Trophoblast cell (in vitro differentiated cells and primary cell): ENCODE measurements at regions not wholly inside any gene's neighbourhood (a gene's known extent, or its start where the extent isn't known, plus 50 kb on each side); places are given as distances from the start of the nearest gene placed in this dataset.

ENCODE experiments used
- DNase-seq, 2 donors: peaks; one replicate each; pipeline ENCODE4 v3.0.0-alpha.2; 2016
- H2AFZ ChIP-seq: 2 replicates; pipeline ENCODE4 v1.6.1; 2013; ENCODE audit warnings: low read length, moderate library complexity, mild to moderate bottlenecking; ENCODE audit not compliant: insufficient read depth, poor library complexity
- H2AK5ac ChIP-seq: 2 replicates; pipeline ENCODE4 v1.6.1; 2013; ENCODE audit warnings: mild to moderate bottlenecking, low read length
- H2BK120ac ChIP-seq: 2 replicates; pipeline ENCODE4 v1.6.1; 2013; ENCODE audit warnings: low read length, mild to moderate bottlenecking, moderate library complexity; ENCODE audit not compliant: insufficient read depth, poor library complexity
- H2BK12ac ChIP-seq: 2 replicates; pipeline ENCODE4 v1.6.1; 2013; ENCODE audit warnings: mild to moderate bottlenecking, low read length, moderate library complexity
- H2BK5ac ChIP-seq: 2 replicates; pipeline ENCODE4 v1.6.1; 2013; ENCODE audit warnings: low read length, low read depth, moderate library complexity, mild to moderate bottlenecking; ENCODE audit not compliant: poor library complexity
- H3K14ac ChIP-seq: 2 replicates; pipeline ENCODE4 v1.6.1; 2013; ENCODE audit warnings: mild to moderate bottlenecking, low read length
- H3K18ac ChIP-seq: 2 replicates; pipeline ENCODE4 v1.6.1; 2013; ENCODE audit warnings: mild to moderate bottlenecking, low read length
- H3K23ac ChIP-seq: 2 replicates; pipeline ENCODE4 v1.6.1; 2013; ENCODE audit warnings: low read length
- H3K27ac ChIP-seq: 2 replicates; pipeline ENCODE4 v1.5.1; 2013; ENCODE audit warnings: low read depth, mild to moderate bottlenecking, inconsistent platforms, low read length, moderate library complexity
- H3K27me3 ChIP-seq: 2 replicates; pipeline ENCODE4 v1.6.1; 2013; ENCODE audit warnings: inconsistent platforms, mild to moderate bottlenecking, low read length, moderate library complexity; ENCODE audit not compliant: insufficient read depth
- H3K36me3 ChIP-seq, 2 experiments: 1 replicate in 1 of 2; 2 replicates in 1 of 2; pipeline ENCODE4 v1.6.1; 2013; ENCODE audit warnings: low read length in 2 of 2, mild to moderate bottlenecking in 2 of 2, moderate library complexity in 1 of 2; ENCODE audit not compliant: insufficient read depth in 2 of 2, control insufficient read depth in 1 of 2
- H3K4ac ChIP-seq: 2 replicates; pipeline ENCODE4 v1.6.1; 2013; ENCODE audit warnings: low read depth, mild to moderate bottlenecking, low read length, moderate library complexity
- H3K4me1 ChIP-seq, 2 experiments: 1 replicate in 1 of 2; 2 replicates in 1 of 2; pipeline ENCODE4 v1.6.1; 2013; ENCODE audit warnings: low read length in 2 of 2, mild to moderate bottlenecking in 2 of 2, moderate library complexity in 1 of 2; ENCODE audit not compliant: insufficient read depth in 2 of 2, control insufficient read depth in 1 of 2
- H3K4me2 ChIP-seq: 2 replicates; pipeline ENCODE4 v1.6.1; 2013; ENCODE audit warnings: inconsistent platforms, mild to moderate bottlenecking, low read length, moderate library complexity
- H3K4me3 ChIP-seq: 2 replicates; pipeline ENCODE4 v1.5.1; 2013; ENCODE audit warnings: mild to moderate bottlenecking, low read depth, low read length, inconsistent platforms
- H3K79me1 ChIP-seq: one replicate; pipeline ENCODE4 v1.6.1; 2013; ENCODE audit warnings: low read length
- H3K79me2 ChIP-seq: 2 replicates; pipeline ENCODE4 v1.6.1; 2013; ENCODE audit warnings: low read length, mild to moderate bottlenecking; ENCODE audit not compliant: control insufficient read depth, insufficient read depth, poor library complexity
- H3K9ac ChIP-seq: 2 replicates; pipeline ENCODE4 v1.6.1; 2013; ENCODE audit warnings: mild to moderate bottlenecking, low read length
- H3K9me3 ChIP-seq: 2 replicates; pipeline ENCODE4 v1.6.1; 2013; ENCODE audit warnings: low read depth, mild to moderate bottlenecking, control low read depth, inconsistent platforms, low read length; ENCODE audit not compliant: insufficient read depth
- H4K12ac ChIP-seq: 2 replicates; pipeline ENCODE4 v1.6.1; 2013; ENCODE audit warnings: low read depth, mild to moderate bottlenecking, low read length, moderate library complexity
- H4K8ac ChIP-seq: 2 replicates; pipeline ENCODE4 v1.6.1; 2013; ENCODE audit warnings: low read depth, mild to moderate bottlenecking, low read length, moderate library complexity
- H4K91ac ChIP-seq: one replicate; pipeline ENCODE4 v1.6.1; 2013; ENCODE audit warnings: low read depth, mild to moderate bottlenecking, low read length, moderate library complexity
- WGBS: extraction: QIAGEN DNeasy Blood & Tissue Kit; methylation state at CpG from one replicate; pipeline ENCODE4 v1.1.7; 2013; ENCODE audit warnings: missing lambda C conversion rate; ENCODE audit not compliant: insufficient read length, insufficient coverage; ENCODE audit errors: extremely low coverage; 5-methylcytosine and 5-hydroxymethylcytosine counted together

- Histone ChIP-seq H4K91ac (no peak overlapping the region), H2BK5ac (no peak overlapping the region), H2AFZ (no peak overlapping the region), H3K4me3 (no peak overlapping the region), H3K4me1 (no peaks in the 10 kb centered on the region), H3K36me3 (no peaks in the 10 kb centered on the region), H2AK5ac (no peak overlapping the region), H3K4ac (no peak overlapping the region), H3K9me3 (peaks cover 5% of the 10 kb centered on the region), H2BK120ac (no peak overlapping the region), H3K27me3 (no peaks in the 10 kb centered on the region), H3K14ac (no peak overlapping the region), H3K79me1 (no peaks in the 10 kb centered on the region), H3K27ac (no peak overlapping the region), H2BK12ac (no peak overlapping the region), H3K79me2 (no peaks in the 10 kb centered on the region), H4K12ac (no peak overlapping the region), H4K8ac (no peak overlapping the region), H3K9ac (no peak overlapping the region), H3K18ac (no peak overlapping the region), H3K23ac (no peak overlapping the region), H3K4me2 (no peak overlapping the region)
- WGBS, result no CpG with 5 or more reads among the region's 1 CpG
- DNase-seq, result no peak
These were observed 536.4 kb upstream of the FRG1 start for GRCh38 chr4:189404271-189404670.

- H4K12ac ChIP-seq, result no peak overlapping the region
- no peaks in the 10 kb centered on the region for H3K4me1 ChIP-seq
- H3K27ac ChIP-seq, result no peak overlapping the region
- H3K36me3 ChIP-seq, result no peaks in the 10 kb centered on the region
- H3K27me3 ChIP-seq, result no peaks in the 10 kb centered on the region
- H3K4me2 ChIP-seq, result no peak overlapping the region
- no peak overlapping the region for H2BK12ac ChIP-seq
- H2BK5ac ChIP-seq, result no peak overlapping the region
- H3K4me3 ChIP-seq, result no peak overlapping the region
- no peak for DNase-seq
- no peak overlapping the region for H2AK5ac ChIP-seq
- no peak overlapping the region for H3K14ac ChIP-seq
- H3K9me3 ChIP-seq, result peaks cover 5% of the 10 kb centered on the region
- no CpG with 5 or more reads among the region's 6 CpGs for WGBS
- no peaks in the 10 kb centered on the region for H3K79me1 ChIP-seq
- H2AFZ ChIP-seq, result no peak overlapping the region
- H2BK120ac ChIP-seq, result no peak overlapping the region
- no peak overlapping the region for H3K4ac ChIP-seq
- H3K23ac ChIP-seq, result no peak overlapping the region
- no peaks in the 10 kb centered on the region for H3K79me2 ChIP-seq
- H3K9ac ChIP-seq, result no peak overlapping the region
- H4K91ac ChIP-seq, result no peak overlapping the region
- H3K18ac ChIP-seq, result no peak overlapping the region
- H4K8ac ChIP-seq, result no peak overlapping the region
These were observed 531.5 kb upstream of the FRG1 start for GRCh38 chr4:189409158-189409557.

GRCh38 chr4:189414021-189414420 lies 526.7 kb upstream of the FRG1 start:
- Histone ChIP-seq H4K91ac (no peak overlapping the region), H3K4me1 (no peaks in the 10 kb centered on the region), H3K14ac (no peak overlapping the region), H4K12ac (no peak overlapping the region), H3K36me3 (no peaks in the 10 kb centered on the region), H2AFZ (no peak overlapping the region), H3K79me1 (no peaks in the 10 kb centered on the region), H3K79me2 (no peaks in the 10 kb centered on the region), H2BK12ac (no peak overlapping the region), H3K27ac (no peak overlapping the region), H2BK5ac (no peak overlapping the region), H2BK120ac (no peak overlapping the region), H3K4me3 (no peak overlapping the region), H3K4me2 (no peak overlapping the region), H3K9me3 (peaks cover 4% of the 10 kb centered on the region), H3K18ac (no peak overlapping the region), H4K8ac (no peak overlapping the region), H2AK5ac (no peak overlapping the region), H3K27me3 (no peaks in the 10 kb centered on the region), H3K23ac (no peak overlapping the region), H3K9ac (no peak overlapping the region), H3K4ac (no peak overlapping the region)
- WGBS, result no CpG with 5 or more reads among the region's 4 CpGs
- DNase-seq, result no peak

GRCh38 chr4:189420572-189420971 lies 520.1 kb upstream of the FRG1 start:
- no peak overlapping the region for H2AFZ ChIP-seq
- no peak overlapping the region for H4K91ac ChIP-seq
- H3K9ac ChIP-seq, result no peak overlapping the region
- DNase-seq, result no peak
- no peak overlapping the region for H3K23ac ChIP-seq
- WGBS, result no CpG with 5 or more reads among the region's 10 CpGs
- no peak overlapping the region for H4K12ac ChIP-seq
- H3K27me3 ChIP-seq, result no peaks in the 10 kb centered on the region
- no peaks in the 10 kb centered on the region for H3K4me1 ChIP-seq
- H2BK12ac ChIP-seq, result no peak overlapping the region
- H3K9me3 ChIP-seq, result peaks cover 7% of the 10 kb centered on the region
- H3K18ac ChIP-seq, result no peak overlapping the region
- no peak overlapping the region for H4K8ac ChIP-seq
- H3K4me2 ChIP-seq, result no peak overlapping the region
- H2BK120ac ChIP-seq, result no peak overlapping the region
- H2BK5ac ChIP-seq, result no peak overlapping the region
- no peak overlapping the region for H3K4me3 ChIP-seq
- H3K79me1 ChIP-seq, result no peaks in the 10 kb centered on the region
- no peak overlapping the region for H3K27ac ChIP-seq
- no peak overlapping the region for H2AK5ac ChIP-seq
- no peak overlapping the region for H3K14ac ChIP-seq
- H3K36me3 ChIP-seq, result no peaks in the 10 kb centered on the region
- H3K79me2 ChIP-seq, result no peaks in the 10 kb centered on the region
- no peak overlapping the region for H3K4ac ChIP-seq
